Ecto neural progenitor cell (in vitro differentiated cells): ENCODE measurements at regions not wholly inside any gene's neighbourhood (a gene's known extent, or its start where the extent isn't known, plus 50 kb on each side); places are given as distances from the start of the nearest gene placed in this dataset.
"Not testable (repeated sequence)": the region's sequence is repeated elsewhere in the genome, so short reads cannot be mapped to it uniquely, and the experiment has no call there.

Source experiments
- DNase-seq: peaks from one replicate; pipeline ENCODE4 v3.0.0-alpha.2; 2018; ENCODE audit warnings: low spot score

DNA sequence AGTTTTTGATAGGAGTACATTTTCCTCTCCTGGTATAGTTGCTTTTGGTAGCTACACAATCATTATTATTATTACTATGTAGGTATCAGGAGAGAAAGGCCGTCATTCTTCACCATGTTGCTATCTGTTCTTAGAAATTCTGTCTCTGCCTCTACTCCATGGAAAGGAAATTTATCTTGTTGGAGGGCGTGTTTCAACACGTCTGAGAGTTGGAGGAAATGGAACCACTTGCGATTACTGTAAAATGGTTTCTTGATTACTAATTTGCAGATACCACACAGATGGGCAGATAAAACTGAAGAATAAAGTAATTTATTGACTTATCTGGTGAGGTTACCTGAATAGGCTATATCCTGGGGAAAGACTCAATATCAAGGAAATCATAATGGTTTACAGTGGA, 488.4 kb downstream of the NR2F2 start:
- DNase-seq = no peak

- DNase-seq = no peak
Observed at GRCh38 chr15:96827981-96828380, 497.5 kb downstream of the NR2F2 start.

DNA sequence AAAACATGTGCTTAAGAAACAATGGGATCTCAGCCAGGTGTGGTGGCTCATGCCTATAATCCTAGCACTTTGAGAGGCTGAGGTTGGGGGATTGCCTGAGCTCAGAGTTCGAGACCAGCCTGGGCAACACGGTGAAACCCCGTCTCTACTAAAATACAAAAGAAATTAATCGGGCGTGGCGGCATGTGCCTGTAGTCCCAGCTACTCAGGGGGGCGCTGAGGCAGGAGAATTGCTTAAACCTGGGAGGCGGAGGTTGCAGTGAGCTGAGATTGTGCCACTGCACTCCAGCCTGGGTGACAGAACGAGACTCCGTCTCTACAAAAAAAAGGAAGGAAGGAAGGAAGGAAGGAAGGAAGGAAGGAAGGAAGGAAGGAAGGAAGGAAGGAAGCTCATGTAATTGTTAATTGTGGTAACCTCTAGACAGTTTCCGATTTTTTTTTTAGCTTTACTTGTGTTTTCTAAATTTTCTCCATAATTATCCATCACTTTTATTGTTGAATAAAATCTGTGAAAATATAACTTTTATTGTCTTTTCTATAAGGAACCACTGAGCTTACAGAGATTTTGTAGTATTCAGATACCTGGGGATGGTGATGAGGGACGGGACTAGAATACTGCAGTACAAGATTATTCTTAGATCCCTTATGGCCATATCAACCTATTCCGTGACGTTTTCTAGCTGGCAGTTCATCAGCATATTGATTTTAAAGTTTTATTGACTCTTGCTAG, 506.9 kb downstream of the NR2F2 start:
- DNase-seq = no peak

- no peak for DNase-seq
Observed at GRCh38 chr15:96838081-96838480, 507.6 kb downstream of the NR2F2 start.

- DNase-seq = no peak
Observed at GRCh38 chr15:96849271-96849900, 518.9 kb downstream of the NR2F2 start.

DNA sequence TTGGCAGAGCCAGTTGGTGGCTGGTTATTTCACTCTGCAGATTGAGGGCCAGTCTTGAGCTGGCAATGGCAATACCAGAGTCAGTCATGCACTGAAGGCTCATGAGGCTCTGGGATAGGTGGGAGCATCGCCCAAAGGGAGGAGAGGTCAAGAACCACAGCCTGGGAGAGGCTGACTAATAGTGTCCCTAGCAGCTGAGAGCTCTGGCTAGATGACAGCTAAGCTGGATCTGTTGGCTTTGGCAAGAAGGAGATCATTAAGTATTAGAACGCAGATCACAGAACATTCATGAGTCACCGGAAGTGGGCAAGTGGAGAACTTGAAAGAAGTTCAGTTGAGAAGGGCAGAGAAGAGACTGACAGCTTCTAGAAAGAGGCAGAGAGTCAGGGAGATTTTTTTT, 521.1 kb downstream of the NR2F2 start:
- no peak for DNase-seq

GRCh38 chr15:96858694-96859093, 528.2 kb downstream of the NR2F2 start:
- DNase-seq = no peak

DNA sequence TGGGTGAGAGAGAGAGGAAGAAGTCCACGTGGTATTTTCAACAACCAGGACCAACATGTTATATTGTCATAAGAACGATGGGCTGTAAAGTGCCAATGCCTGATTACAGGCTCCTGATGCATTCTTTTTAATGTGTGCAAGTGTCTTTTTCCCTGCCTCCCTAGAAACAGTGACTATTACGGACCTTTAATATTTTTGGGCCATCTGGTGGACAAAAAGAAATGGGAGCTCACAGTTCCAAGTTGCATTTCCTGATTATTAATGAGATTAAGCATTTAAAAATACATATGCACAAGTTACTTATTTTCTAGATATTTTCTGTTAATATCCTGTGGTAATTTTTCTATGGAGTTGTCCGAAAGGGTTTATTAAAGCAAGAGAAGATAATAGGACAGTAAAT, 530.2 kb downstream of the NR2F2 start:
- no peak for DNase-seq

DNA sequence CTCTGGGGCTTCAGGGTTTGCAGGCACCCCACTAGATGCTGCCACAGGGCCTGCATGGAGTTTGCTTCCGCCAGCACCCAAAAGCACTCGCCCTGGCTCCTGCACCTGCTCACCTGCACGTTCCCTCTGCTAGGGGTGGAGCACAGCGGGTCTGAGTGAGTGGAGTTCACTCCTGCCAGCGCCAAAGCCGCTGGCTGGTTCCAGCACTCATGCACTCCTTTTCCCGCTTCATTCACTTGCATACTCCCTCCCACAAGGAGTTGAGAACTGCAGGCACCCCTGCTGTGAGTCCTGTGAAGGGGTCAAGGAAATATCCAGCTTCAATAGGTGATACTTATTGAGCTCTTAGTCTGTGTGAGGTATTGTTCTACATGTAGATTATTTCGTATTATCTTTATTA, 537.5 kb downstream of the NR2F2 start:
- no peak for DNase-seq

- DNase-seq = no peak
Observed at GRCh38 chr15:96869122-96869521, 538.6 kb downstream of the NR2F2 start.

GRCh38 chr15:96869790-96870189, 539.3 kb downstream of the NR2F2 start:
- no peak for DNase-seq

DNA sequence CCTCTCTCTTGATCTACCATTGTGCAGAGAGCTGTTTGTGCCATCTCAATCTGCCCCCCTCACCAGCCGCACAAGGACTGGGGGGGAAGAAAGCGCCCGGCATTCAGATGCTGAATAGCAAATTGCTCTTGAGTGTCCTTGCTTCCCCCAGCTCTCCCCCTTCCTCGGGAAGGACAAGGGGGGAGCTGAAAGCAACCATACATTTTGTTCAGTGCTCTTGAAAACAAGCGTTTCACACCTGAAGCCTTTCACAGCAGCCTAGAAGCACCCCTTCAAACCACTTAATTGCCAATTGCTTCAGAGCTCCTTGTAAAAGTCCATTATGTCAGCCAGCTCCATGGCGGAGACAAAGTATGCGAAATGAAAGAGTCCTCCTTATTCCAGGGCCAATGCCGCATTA, 540.1 kb downstream of the NR2F2 start:
- DNase-seq = no peak

GRCh38 chr15:96877442-96877841, 546.9 kb downstream of the NR2F2 start:
- not testable (repeated sequence) for DNase-seq

DNA sequence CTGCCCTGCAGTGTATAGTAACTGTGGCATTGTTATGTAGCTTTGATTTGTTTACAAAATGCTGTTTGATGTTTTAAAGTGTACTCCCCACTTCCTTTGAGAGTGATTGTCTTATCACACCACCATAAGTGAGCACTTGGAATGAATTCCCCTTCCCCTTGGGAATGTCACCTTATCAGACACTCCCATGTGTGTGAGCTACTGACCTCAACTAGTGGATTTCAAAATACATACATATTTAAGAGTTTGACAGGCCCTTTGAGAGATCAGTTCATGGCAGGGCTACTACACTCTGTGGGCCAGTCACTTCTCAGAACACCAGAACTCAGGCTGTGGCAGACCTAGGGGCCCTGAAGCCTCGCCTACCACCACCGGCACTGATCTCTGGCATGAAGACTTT, 547.6 kb downstream of the NR2F2 start:
- DNase-seq = no peak

GRCh38 chr15:96882121-96882772, 551.7 kb downstream of the NR2F2 start:
- DNase-seq = no peak

DNA sequence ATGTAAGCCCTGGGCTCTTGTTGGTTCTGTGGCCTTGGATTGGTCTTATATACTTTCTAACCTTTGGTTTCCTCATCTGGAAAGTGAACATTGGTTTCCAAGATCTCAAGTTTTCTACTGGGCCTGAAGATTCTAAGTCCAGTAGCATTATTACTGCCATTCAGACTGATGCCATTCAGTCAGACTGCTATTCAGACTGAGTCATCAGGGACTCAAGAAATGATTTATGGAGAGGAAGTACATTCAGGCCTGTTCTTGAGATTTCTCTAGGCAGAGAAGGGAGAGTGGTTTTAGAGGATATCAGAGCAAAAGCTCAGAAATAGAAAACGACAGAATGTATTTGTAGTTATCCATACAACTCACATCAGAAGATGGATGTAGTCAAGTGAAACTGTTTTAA, 557.2 kb downstream of the NR2F2 start:
- no peak for DNase-seq

DNA sequence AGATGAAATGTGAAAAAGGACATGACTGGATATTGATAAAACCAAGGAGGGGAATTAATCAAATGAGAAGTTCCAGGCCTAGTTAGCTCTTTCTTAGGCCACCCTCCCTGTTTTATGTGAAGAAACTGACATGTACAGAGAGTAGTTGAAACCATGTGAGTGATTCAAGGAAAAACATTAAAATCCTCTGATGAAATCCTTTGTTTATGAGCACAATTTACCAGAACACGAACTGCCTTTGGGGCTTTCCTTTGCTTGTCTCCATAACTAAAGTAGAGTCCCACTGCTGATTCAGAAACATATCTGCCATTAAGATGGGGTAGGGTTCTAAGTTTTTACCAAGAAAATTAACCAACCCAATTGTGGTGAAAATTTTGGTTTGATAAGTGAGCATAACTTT, 558.3 kb downstream of the NR2F2 start:
- no peak for DNase-seq

- DNase-seq = no peak
Observed at GRCh38 chr15:96889734-96890480, 559.4 kb downstream of the NR2F2 start.

DNA sequence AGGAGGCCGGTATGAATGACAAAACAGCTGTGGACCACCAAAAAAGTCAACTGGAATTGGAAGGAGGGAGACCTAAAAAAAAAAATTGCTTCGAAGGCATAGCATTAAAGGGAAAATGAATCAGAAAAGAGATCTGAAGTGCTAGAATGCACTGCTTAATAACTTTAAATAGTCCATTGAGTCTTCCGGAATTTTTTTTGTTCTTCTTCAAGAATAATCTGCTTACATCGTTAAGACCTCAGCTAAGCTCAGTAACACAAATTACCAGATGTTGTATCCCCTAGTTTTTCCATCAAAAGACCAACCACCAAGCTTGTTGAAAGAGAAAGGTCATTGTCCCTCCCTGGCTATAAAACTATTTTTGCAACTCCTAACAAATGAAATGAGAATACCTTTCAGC, 560.5 kb downstream of the NR2F2 start:
- DNase-seq = no peak

DNA sequence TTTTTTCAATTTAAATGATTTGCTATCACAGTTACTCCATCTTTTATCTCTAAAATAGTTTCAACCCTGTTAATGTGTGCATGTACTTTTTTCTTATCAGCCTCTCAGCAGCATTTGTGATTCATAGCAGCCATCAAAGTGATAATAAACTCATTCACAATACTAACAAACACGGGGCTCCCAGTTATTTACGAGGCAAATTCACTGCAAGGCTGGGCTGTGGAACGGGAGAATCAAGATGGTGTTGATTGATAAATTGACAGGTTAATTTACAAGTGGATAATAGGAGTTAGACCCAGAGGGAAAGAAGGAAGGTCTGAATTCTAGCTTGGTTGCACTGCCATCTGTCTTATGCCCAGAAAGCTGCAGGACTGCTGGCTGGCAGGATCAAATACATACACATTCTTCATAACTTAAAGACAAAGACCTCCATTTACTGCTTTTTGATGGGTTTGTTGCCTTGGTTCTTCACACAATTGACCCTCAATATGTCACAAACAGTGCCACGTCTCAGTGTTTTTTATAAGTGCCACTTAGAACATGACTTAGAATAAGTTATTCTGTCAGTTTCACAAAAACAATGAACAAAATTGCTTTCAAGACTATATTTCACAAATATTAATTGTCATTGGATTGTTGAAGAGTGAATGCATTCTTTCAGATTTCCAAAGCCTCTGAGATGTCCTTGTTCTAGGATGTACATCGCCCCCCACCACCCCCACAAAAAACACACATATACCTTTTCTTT, 562.8 kb downstream of the NR2F2 start:
- DNase-seq = no peak

GRCh38 chr15:96894659-96895058, 564.2 kb downstream of the NR2F2 start:
- DNase-seq = no peak

DNA sequence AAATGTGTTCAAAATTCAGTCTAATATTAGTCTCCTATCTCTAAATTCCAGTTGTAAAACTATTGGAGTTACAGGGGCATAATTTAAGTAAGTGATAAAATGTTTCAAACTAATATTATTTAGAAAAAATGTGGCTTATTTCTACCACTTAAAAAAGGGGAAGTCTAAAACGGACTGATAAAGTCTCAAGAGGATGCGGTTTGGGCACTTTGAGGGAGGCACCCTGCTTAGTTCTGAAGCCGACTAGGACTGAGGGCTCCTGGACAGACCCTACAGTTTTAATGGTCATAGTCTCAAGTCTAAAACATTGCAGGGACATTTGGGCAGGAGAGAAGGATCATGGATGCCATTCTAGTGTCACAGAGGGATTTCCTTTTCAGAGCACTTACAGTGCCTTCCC, 566.3 kb downstream of the NR2F2 start:
- no peak for DNase-seq
